ENCODE measurements at regions not wholly inside any gene's neighbourhood (a gene's known extent, or its start where the extent isn't known, plus 50 kb on each side); places are given as distances from the start of the nearest gene placed in this dataset.

GRCh38 chr4:181484396-181484795 is 758.8 kb upstream of the TENM3 start:
- no peaks in the 10 kb centered on the region for H3K27me3 ChIP-seq (ENCODE audit: control insufficient read depth, insufficient read depth, low read length)
- H3K4me3 ChIP-seq (ENCODE audit: low read length): no peak overlapping the region
- H3K9ac ChIP-seq (ENCODE audit: low read length): no peak overlapping the region
- H3K36me3 ChIP-seq (ENCODE audit: control insufficient read depth, insufficient read depth, low read length): no peaks in the 10 kb centered on the region
- H3K4me1 ChIP-seq (ENCODE audit: control insufficient read depth, insufficient read depth, low read length): no peaks in the 10 kb centered on the region
- H3K27ac ChIP-seq (ENCODE audit: low read depth, low read length): no peak overlapping the region

GRCh38 chr4:181488926-181489325 is 754.3 kb upstream of the TENM3 start:
- no peak overlapping the region for H3K4me3 ChIP-seq (ENCODE audit: low read length)
- H3K36me3 ChIP-seq (ENCODE audit: control insufficient read depth, insufficient read depth, low read length): no peaks in the 10 kb centered on the region
- no peaks in the 10 kb centered on the region for H3K4me1 ChIP-seq (ENCODE audit: control insufficient read depth, insufficient read depth, low read length)
- H3K27me3 ChIP-seq (ENCODE audit: control insufficient read depth, insufficient read depth, low read length): no peaks in the 10 kb centered on the region
- no peak overlapping the region for H3K27ac ChIP-seq (ENCODE audit: low read depth, low read length)
- H3K9ac ChIP-seq (ENCODE audit: low read length): no peak overlapping the region

GRCh38 chr4:181498148-181498547 is 745.1 kb upstream of the TENM3 start:
- Histone ChIP-seq H3K9ac (ENCODE audit: low read length) (no peak overlapping the region), H3K27me3 (ENCODE audit: control insufficient read depth, insufficient read depth, low read length) (no peaks in the 10 kb centered on the region), H3K4me1 (ENCODE audit: control insufficient read depth, insufficient read depth, low read length) (no peaks in the 10 kb centered on the region), H3K4me3 (ENCODE audit: low read length) (no peak overlapping the region), H3K27ac (ENCODE audit: low read depth, low read length) (no peak overlapping the region), H3K36me3 (ENCODE audit: control insufficient read depth, insufficient read depth, low read length) (no peaks in the 10 kb centered on the region)

GRCh38 chr4:181502611-181503010 is 740.6 kb upstream of the TENM3 start:
- no peak overlapping the region for H3K27ac ChIP-seq (ENCODE audit: low read depth, low read length)
- H3K4me3 ChIP-seq (ENCODE audit: low read length): no peak overlapping the region
- H3K27me3 ChIP-seq (ENCODE audit: control insufficient read depth, insufficient read depth, low read length): no peaks in the 10 kb centered on the region
- no peaks in the 10 kb centered on the region for H3K36me3 ChIP-seq (ENCODE audit: control insufficient read depth, insufficient read depth, low read length)
- no peak overlapping the region for H3K9ac ChIP-seq (ENCODE audit: low read length)
- H3K4me1 ChIP-seq (ENCODE audit: control insufficient read depth, insufficient read depth, low read length): no peaks in the 10 kb centered on the region

- Histone ChIP-seq H3K27me3 (ENCODE audit: control insufficient read depth, insufficient read depth, low read length) (no peaks in the 10 kb centered on the region), H3K9ac (ENCODE audit: low read length) (no peak overlapping the region), H3K4me1 (ENCODE audit: control insufficient read depth, insufficient read depth, low read length) (no peaks in the 10 kb centered on the region), H3K4me3 (ENCODE audit: low read length) (no peak overlapping the region), H3K27ac (ENCODE audit: low read depth, low read length) (no peak overlapping the region), H3K36me3 (ENCODE audit: control insufficient read depth, insufficient read depth, low read length) (no peaks in the 10 kb centered on the region)
These were observed 739.4 kb upstream of the TENM3 start for GRCh38 chr4:181503687-181504390.

- Histone ChIP-seq H3K4me3 (ENCODE audit: low read length) (no peak overlapping the region), H3K9ac (ENCODE audit: low read length) (no peak overlapping the region), H3K4me1 (ENCODE audit: control insufficient read depth, insufficient read depth, low read length) (no peaks in the 10 kb centered on the region), H3K27me3 (ENCODE audit: control insufficient read depth, insufficient read depth, low read length) (no peaks in the 10 kb centered on the region), H3K27ac (ENCODE audit: low read depth, low read length) (no peak overlapping the region), H3K36me3 (ENCODE audit: control insufficient read depth, insufficient read depth, low read length) (no peaks in the 10 kb centered on the region)
These were observed 738.3 kb upstream of the TENM3 start for GRCh38 chr4:181504924-181505323.

- H3K9ac ChIP-seq (ENCODE audit: low read length): no peak overlapping the region
- no peaks in the 10 kb centered on the region for H3K27me3 ChIP-seq (ENCODE audit: control insufficient read depth, insufficient read depth, low read length)
- no peak overlapping the region for H3K4me3 ChIP-seq (ENCODE audit: low read length)
- no peaks in the 10 kb centered on the region for H3K36me3 ChIP-seq (ENCODE audit: control insufficient read depth, insufficient read depth, low read length)
- H3K27ac ChIP-seq (ENCODE audit: low read depth, low read length): no peak overlapping the region
- no peaks in the 10 kb centered on the region for H3K4me1 ChIP-seq (ENCODE audit: control insufficient read depth, insufficient read depth, low read length)
These were observed 735.9 kb upstream of the TENM3 start for GRCh38 chr4:181507180-181507835.

- Histone ChIP-seq H3K9ac (ENCODE audit: low read length) (no peak overlapping the region), H3K27me3 (ENCODE audit: control insufficient read depth, insufficient read depth, low read length) (no peaks in the 10 kb centered on the region)
These were observed 735.3 kb upstream of the TENM3 start for GRCh38 chr4:181507938-181508337.

GRCh38 chr4:181508601-181509000 is 734.6 kb upstream of the TENM3 start:
- Histone ChIP-seq H3K27ac (ENCODE audit: low read depth, low read length) (no peak overlapping the region), H3K4me3 (ENCODE audit: low read length) (no peak overlapping the region), H3K9ac (ENCODE audit: low read length) (no peak overlapping the region), H3K27me3 (ENCODE audit: control insufficient read depth, insufficient read depth, low read length) (no peaks in the 10 kb centered on the region), H3K36me3 (ENCODE audit: control insufficient read depth, insufficient read depth, low read length) (no peaks in the 10 kb centered on the region), H3K4me1 (ENCODE audit: control insufficient read depth, insufficient read depth, low read length) (no peaks in the 10 kb centered on the region)

More at GRCh38 chr4:181507938-181508337, 735.3 kb upstream of the TENM3 start:
- Histone ChIP-seq H3K36me3 (ENCODE audit: control insufficient read depth, insufficient read depth, low read length) (no peaks in the 10 kb centered on the region), H3K27ac (ENCODE audit: low read depth, low read length) (no peak overlapping the region), H3K4me3 (ENCODE audit: low read length) (no peak overlapping the region), H3K4me1 (ENCODE audit: control insufficient read depth, insufficient read depth, low read length) (no peaks in the 10 kb centered on the region)

- Histone ChIP-seq H3K4me1 (ENCODE audit: control insufficient read depth, insufficient read depth, low read length) (no peaks in the 10 kb centered on the region), H3K9ac (ENCODE audit: low read length) (no peak overlapping the region), H3K4me3 (ENCODE audit: low read length) (no peak overlapping the region), H3K27me3 (ENCODE audit: control insufficient read depth, insufficient read depth, low read length) (no peaks in the 10 kb centered on the region), H3K36me3 (ENCODE audit: control insufficient read depth, insufficient read depth, low read length) (no peaks in the 10 kb centered on the region), H3K27ac (ENCODE audit: low read depth, low read length) (no peak overlapping the region)
These were observed 734.1 kb upstream of the TENM3 start for GRCh38 chr4:181509073-181509472.

- no peak overlapping the region for H3K4me3 ChIP-seq (ENCODE audit: low read length)
- H3K27ac ChIP-seq (ENCODE audit: low read depth, low read length): no peak overlapping the region
- no peak overlapping the region for H3K9ac ChIP-seq (ENCODE audit: low read length)
- H3K36me3 ChIP-seq (ENCODE audit: control insufficient read depth, insufficient read depth, low read length): no peaks in the 10 kb centered on the region
- no peaks in the 10 kb centered on the region for H3K27me3 ChIP-seq (ENCODE audit: control insufficient read depth, insufficient read depth, low read length)
- H3K4me1 ChIP-seq (ENCODE audit: control insufficient read depth, insufficient read depth, low read length): no peaks in the 10 kb centered on the region
These were observed 725.7 kb upstream of the TENM3 start for GRCh38 chr4:181517491-181517890.

GRCh38 chr4:181520790-181521189 is 722.4 kb upstream of the TENM3 start:
- Histone ChIP-seq H3K27me3 (ENCODE audit: control insufficient read depth, insufficient read depth, low read length) (no peaks in the 10 kb centered on the region), H3K4me1 (ENCODE audit: control insufficient read depth, insufficient read depth, low read length) (no peaks in the 10 kb centered on the region), H3K27ac (ENCODE audit: low read depth, low read length) (no peak overlapping the region), H3K9ac (ENCODE audit: low read length) (no peak overlapping the region), H3K36me3 (ENCODE audit: control insufficient read depth, insufficient read depth, low read length) (no peaks in the 10 kb centered on the region), H3K4me3 (ENCODE audit: low read length) (no peak overlapping the region)

GRCh38 chr4:181523973-181524372 is 719.2 kb upstream of the TENM3 start:
- H3K9ac ChIP-seq (ENCODE audit: low read length): no peak overlapping the region
- no peak overlapping the region for H3K4me3 ChIP-seq (ENCODE audit: low read length)
- H3K27me3 ChIP-seq (ENCODE audit: control insufficient read depth, insufficient read depth, low read length): no peaks in the 10 kb centered on the region

More at GRCh38 chr4:181523973-181524372, 719.2 kb upstream of the TENM3 start:
- no peaks in the 10 kb centered on the region for H3K4me1 ChIP-seq (ENCODE audit: control insufficient read depth, insufficient read depth, low read length)
- no peak overlapping the region for H3K27ac ChIP-seq (ENCODE audit: low read depth, low read length)
- no peaks in the 10 kb centered on the region for H3K36me3 ChIP-seq (ENCODE audit: control insufficient read depth, insufficient read depth, low read length)
